ENCODE measurements at regions not wholly inside any gene's neighbourhood (a gene's known extent, or its start where the extent isn't known, plus 50 kb on each side); places are given as distances from the start of the nearest gene placed in this dataset.

DNA sequence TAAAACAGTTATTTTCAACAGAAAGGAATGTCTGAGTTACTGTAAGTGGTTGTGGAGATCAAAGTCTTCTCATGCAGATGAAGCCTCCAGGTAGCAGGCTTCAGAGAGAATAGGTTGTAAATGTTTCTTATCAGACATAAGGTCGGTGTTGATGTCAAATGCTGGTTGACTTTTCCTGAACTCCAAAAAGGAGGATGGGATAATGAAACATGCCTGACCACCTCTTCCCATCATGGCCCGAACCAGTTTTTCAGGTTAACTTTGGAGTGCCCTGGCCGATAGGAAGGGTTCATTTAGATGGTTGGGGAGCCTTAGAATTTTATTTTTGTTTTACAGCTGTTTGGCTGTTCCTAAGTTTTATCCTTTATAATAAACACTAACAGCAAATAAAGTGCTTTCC is 478.4 kb downstream of the ACTL7B start:
- TF ChIP-seq, protein P1, sequence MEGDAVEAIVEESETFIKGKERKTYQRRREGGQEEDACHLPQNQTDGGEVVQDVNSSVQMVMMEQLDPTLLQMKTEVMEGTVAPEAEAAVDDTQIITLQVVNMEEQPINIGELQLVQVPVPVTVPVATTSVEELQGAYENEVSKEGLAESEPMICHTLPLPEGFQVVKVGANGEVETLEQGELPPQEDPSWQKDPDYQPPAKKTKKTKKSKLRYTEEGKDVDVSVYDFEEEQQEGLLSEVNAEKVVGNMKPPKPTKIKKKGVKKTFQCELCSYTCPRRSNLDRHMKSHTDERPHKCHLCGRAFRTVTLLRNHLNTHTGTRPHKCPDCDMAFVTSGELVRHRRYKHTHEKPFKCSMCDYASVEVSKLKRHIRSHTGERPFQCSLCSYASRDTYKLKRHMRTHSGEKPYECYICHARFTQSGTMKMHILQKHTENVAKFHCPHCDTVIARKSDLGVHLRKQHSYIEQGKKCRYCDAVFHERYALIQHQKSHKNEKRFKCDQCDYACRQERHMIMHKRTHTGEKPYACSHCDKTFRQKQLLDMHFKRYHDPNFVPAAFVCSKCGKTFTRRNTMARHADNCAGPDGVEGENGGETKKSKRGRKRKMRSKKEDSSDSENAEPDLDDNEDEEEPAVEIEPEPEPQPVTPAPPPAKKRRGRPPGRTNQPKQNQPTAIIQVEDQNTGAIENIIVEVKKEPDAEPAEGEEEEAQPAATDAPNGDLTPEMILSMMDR (conservative IDR thresholded peaks at IDR 0.05; ENCODE audit: low read depth, low read length) = no peak
- TF ChIP-seq EZH2 (IDR thresholded peaks at IDR 0.05; ENCODE audit: low read length, unreplicated experiment) = no peak
